NCI-H146 treated with DMSO at 0.1 percent for 48 hours (cell line): ENCODE measurements at regions not wholly inside any gene's neighbourhood (a gene's known extent, or its start where the extent isn't known, plus 50 kb on each side); places are given as distances from the start of the nearest gene placed in this dataset.
"Not testable (repeated sequence)": the region's sequence is repeated elsewhere in the genome, so short reads cannot be mapped to it uniquely, and the experiment has no call there.

ENCODE experiments used
- DNase-seq: peaks from one replicate; lab custom pipeline; 2025; ENCODE audit not compliant: unreplicated experiment; lab: John Stamatoyannopoulos, UW

GRCh38 chr5:58207076-58207475 lies 252.8 kb downstream of the PLK2 start:
- DNase-seq = no peak

- no peak for DNase-seq
These were observed 254.9 kb downstream of the PLK2 start for GRCh38 chr5:58204966-58205365.

GRCh38 chr5:58202941-58203444 lies 256.9 kb downstream of the PLK2 start:
- no peak for DNase-seq

- DNase-seq = no peak
These were observed 257.8 kb downstream of the PLK2 start for GRCh38 chr5:58201922-58202648.

GRCh38 chr5:58200451-58200850 lies 259.4 kb downstream of the PLK2 start:
- no peak for DNase-seq

- DNase-seq = no peak
These were observed 260.8 kb downstream of the PLK2 start for GRCh38 chr5:58199087-58199486.

GRCh38 chr5:58198330-58198729 lies 261.6 kb downstream of the PLK2 start:
- no peak for DNase-seq

- DNase-seq = no peak
These were observed 262.0 kb downstream of the PLK2 start for GRCh38 chr5:58197875-58198274.

GRCh38 chr5:58191443-58191842 lies 268.4 kb downstream of the PLK2 start:
- DNase-seq = no peak

GRCh38 chr5:58188262-58188651 lies 271.6 kb downstream of the PLK2 start:
- DNase-seq = no peak

GRCh38 chr5:58187432-58188261 lies 272.2 kb downstream of the PLK2 start:
- DNase-seq = no peak

- no peak for DNase-seq
These were observed 274.1 kb downstream of the PLK2 start for GRCh38 chr5:58185801-58186200.

GRCh38 chr5:58185397-58185796 lies 274.5 kb downstream of the PLK2 start:
- DNase-seq = no peak

GRCh38 chr5:58184910-58185309 lies 275.0 kb downstream of the PLK2 start:
- no peak for DNase-seq

- no peak for DNase-seq
These were observed 276.1 kb downstream of the PLK2 start for GRCh38 chr5:58183786-58184085.

- no peak for DNase-seq
These were observed 276.7 kb downstream of the PLK2 start for GRCh38 chr5:58183078-58183785.

- DNase-seq = no peak
These were observed 277.5 kb downstream of the PLK2 start for GRCh38 chr5:58182287-58182841.

GRCh38 chr5:58181578-58182286 lies 278.2 kb downstream of the PLK2 start:
- no peak for DNase-seq

- DNase-seq = no peak
These were observed 286.9 kb downstream of the PLK2 start for GRCh38 chr5:58172946-58173345.

- no peak for DNase-seq
These were observed 294.7 kb downstream of the PLK2 start for GRCh38 chr5:58165152-58165551.

- not testable (repeated sequence) for DNase-seq
These were observed 298.0 kb downstream of the PLK2 start for GRCh38 chr5:58161889-58162288.
